Peyer's patch (tissue), 4 donors: ENCODE measurements at regions not wholly inside any gene's neighbourhood (a gene's known extent, or its start where the extent isn't known, plus 50 kb on each side); places are given as distances from the start of the nearest gene placed in this dataset.

Experiments used
- DNase-seq, 3 donors: peaks; one replicate each; pipeline ENCODE4 v3.0.0-alpha.2; 2017 to 2019
- H3K27ac ChIP-seq, 4 donors: fragments of 200-600 bp; sonication (generic); one replicate each; pipeline ENCODE4 v1.5.1; 2016 to 2019
- H3K27me3 ChIP-seq, 2 donors: fragments of 200-600 bp; sonication (generic); one replicate each; pipeline ENCODE4 v1.5.1; 2019
- H3K36me3 ChIP-seq, 3 donors: fragments of 200-600 bp; sonication (generic); one replicate each; pipeline ENCODE4 v1.5.1; 2016 to 2019
- H3K4me1 ChIP-seq, 4 donors: fragments of 200-600 bp; sonication (generic); one replicate each; pipeline ENCODE4 v1.5.1; 2016 to 2019
- H3K4me3 ChIP-seq, 4 donors: fragments of 200-600 bp; sonication (generic); 1 replicate in 3 of 4; 2 replicates in 1 of 4; pipeline ENCODE4 v1.5.1; 2016 to 2019; ENCODE audit warnings: mild to moderate bottlenecking in 1 of 4
- H3K9me3 ChIP-seq, 4 donors: fragments of 200-600 bp; sonication (generic); one replicate each; pipeline ENCODE4 v1.5.1; 2016 to 2019; ENCODE audit warnings: mild to moderate bottlenecking in 1 of 4
- CTCF ChIP-seq, 6 experiments: fragments of 450-650 bp in 4 of 6; fragments of 200-600 bp in 2 of 6; sonication (generic) in 1 of 6; IDR thresholded peaks; one replicate each; pipeline ENCODE4 v1.5.1; 2017 to 2019; ENCODE audit warnings: antibody characterized with exemption in 6 of 6, mild to moderate bottlenecking in 3 of 6, moderate library complexity in 1 of 6
- POLR2A ChIP-seq, 2 donors: fragments of 450-650 bp; IDR thresholded peaks; one replicate each; pipeline ENCODE4 v1.5.1; 2017; ENCODE audit warnings: antibody characterized with exemption in 2 of 2, mild to moderate bottlenecking in 2 of 2, moderate library complexity in 2 of 2

- no peak for DNase-seq
- no peaks in the 10 kb centered on the region for H3K27me3 ChIP-seq
- H3K4me1 ChIP-seq: no peaks in the 10 kb centered on the region
- H3K9me3 ChIP-seq: no peaks in the 10 kb centered on the region
- no peak overlapping the region for H3K27ac ChIP-seq
- TF ChIP-seq POLR2A (IDR thresholded peaks at IDR 0.05) (no peak), CTCF (IDR thresholded peaks at IDR 0.05) (no peak)
- no peaks in the 10 kb centered on the region for H3K36me3 ChIP-seq
- no peak overlapping the region for H3K4me3 ChIP-seq
Measured at GRCh38 chr4:162237676-162238075, 73.9 kb upstream of the FSTL5 start.

- Histone ChIP-seq H3K4me1 (no peaks in the 10 kb centered on the region), H3K36me3 (no peaks in the 10 kb centered on the region), H3K4me3 (no peak overlapping the region), H3K27me3 (no peaks in the 10 kb centered on the region), H3K9me3 (no peaks in the 10 kb centered on the region), H3K27ac (no peak overlapping the region)
- no peak for DNase-seq
- TF ChIP-seq POLR2A (IDR thresholded peaks at IDR 0.05) (no peak), CTCF (IDR thresholded peaks at IDR 0.05) (no peak)
Measured at GRCh38 chr4:162234595-162234994, 70.8 kb upstream of the FSTL5 start.

GRCh38 chr4:162232349-162232748 is 68.5 kb upstream of the FSTL5 start:
- TF ChIP-seq CTCF (IDR thresholded peaks at IDR 0.05) (no peak), POLR2A (IDR thresholded peaks at IDR 0.05) (no peak)
- no peak overlapping the region for H3K4me3 ChIP-seq
- no peak for DNase-seq
- no peaks in the 10 kb centered on the region for H3K4me1 ChIP-seq
- H3K9me3 ChIP-seq: no peaks in the 10 kb centered on the region
- H3K27ac ChIP-seq: no peak overlapping the region
- no peaks in the 10 kb centered on the region for H3K36me3 ChIP-seq
- no peaks in the 10 kb centered on the region for H3K27me3 ChIP-seq

- H3K9me3 ChIP-seq: no peaks in the 10 kb centered on the region
- no peak for DNase-seq
- no peaks in the 10 kb centered on the region for H3K36me3 ChIP-seq
- TF ChIP-seq POLR2A (IDR thresholded peaks at IDR 0.05) (no peak), CTCF (IDR thresholded peaks at IDR 0.05) (no peak)
- H3K27me3 ChIP-seq: no peaks in the 10 kb centered on the region
- H3K27ac ChIP-seq: no peak overlapping the region
- no peaks in the 10 kb centered on the region for H3K4me1 ChIP-seq
- no peak overlapping the region for H3K4me3 ChIP-seq
Measured at GRCh38 chr4:162229670-162230069, 65.9 kb upstream of the FSTL5 start.

- DNase-seq: no peak
- no peaks in the 10 kb centered on the region for H3K36me3 ChIP-seq
- H3K4me3 ChIP-seq: no peak overlapping the region
- H3K27me3 ChIP-seq: no peaks in the 10 kb centered on the region
- no peaks in the 10 kb centered on the region for H3K4me1 ChIP-seq
- H3K27ac ChIP-seq: no peak overlapping the region
- H3K9me3 ChIP-seq: no peaks in the 10 kb centered on the region
- TF ChIP-seq POLR2A (IDR thresholded peaks at IDR 0.05): no peak
- no peak for TF ChIP-seq CTCF (IDR thresholded peaks at IDR 0.05)
Measured at GRCh38 chr4:162221148-162221547, 57.3 kb upstream of the FSTL5 start.
